ENCODE measurements at regions not wholly inside any gene's neighbourhood (a gene's known extent, or its start where the extent isn't known, plus 50 kb on each side); places are given as distances from the start of the nearest gene placed in this dataset.

DNA sequence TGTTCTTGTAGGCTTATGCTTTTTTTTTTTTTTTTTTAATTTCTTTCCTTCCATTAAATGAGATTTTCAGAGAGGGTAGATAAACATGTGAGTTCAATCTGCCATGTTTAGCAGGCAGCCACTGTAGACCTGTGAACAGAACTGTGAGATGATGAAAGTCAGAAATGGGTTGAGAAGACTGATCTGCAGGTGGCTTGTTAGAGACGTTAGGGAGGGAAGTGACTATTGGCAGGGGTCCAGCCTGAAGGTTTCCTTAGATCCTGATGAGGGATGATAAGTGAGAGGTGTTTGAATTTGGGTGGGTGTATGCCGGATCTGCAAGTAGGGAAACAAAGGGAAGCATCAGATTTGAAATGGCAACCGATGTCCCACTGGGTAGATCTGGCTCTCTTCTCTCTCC is 157.8 kb downstream of the HS3ST3B1 start:
- TF ChIP-seq, protein P1, sequence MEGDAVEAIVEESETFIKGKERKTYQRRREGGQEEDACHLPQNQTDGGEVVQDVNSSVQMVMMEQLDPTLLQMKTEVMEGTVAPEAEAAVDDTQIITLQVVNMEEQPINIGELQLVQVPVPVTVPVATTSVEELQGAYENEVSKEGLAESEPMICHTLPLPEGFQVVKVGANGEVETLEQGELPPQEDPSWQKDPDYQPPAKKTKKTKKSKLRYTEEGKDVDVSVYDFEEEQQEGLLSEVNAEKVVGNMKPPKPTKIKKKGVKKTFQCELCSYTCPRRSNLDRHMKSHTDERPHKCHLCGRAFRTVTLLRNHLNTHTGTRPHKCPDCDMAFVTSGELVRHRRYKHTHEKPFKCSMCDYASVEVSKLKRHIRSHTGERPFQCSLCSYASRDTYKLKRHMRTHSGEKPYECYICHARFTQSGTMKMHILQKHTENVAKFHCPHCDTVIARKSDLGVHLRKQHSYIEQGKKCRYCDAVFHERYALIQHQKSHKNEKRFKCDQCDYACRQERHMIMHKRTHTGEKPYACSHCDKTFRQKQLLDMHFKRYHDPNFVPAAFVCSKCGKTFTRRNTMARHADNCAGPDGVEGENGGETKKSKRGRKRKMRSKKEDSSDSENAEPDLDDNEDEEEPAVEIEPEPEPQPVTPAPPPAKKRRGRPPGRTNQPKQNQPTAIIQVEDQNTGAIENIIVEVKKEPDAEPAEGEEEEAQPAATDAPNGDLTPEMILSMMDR (IDR thresholded peaks at IDR 0.05) = no peak
- no peak for TF ChIP-seq EZH2phosphoT487 (IDR thresholded peaks at IDR 0.05)
